ENCODE measurements at regions not wholly inside any gene's neighbourhood (a gene's known extent, or its start where the extent isn't known, plus 50 kb on each side); places are given as distances from the start of the nearest gene placed in this dataset.

- Histone ChIP-seq H3K27me3 (ENCODE audit: control insufficient read depth, insufficient read depth, low read length) (no peaks in the 10 kb centered on the region), H3K4me3 (ENCODE audit: low read depth, low read length) (no peak overlapping the region), H3K36me3 (ENCODE audit: control insufficient read depth, insufficient read depth, low read length) (no peaks in the 10 kb centered on the region)
- DNase-seq (ENCODE audit: low read depth), result no peak
- TF ChIP-seq CTCF (IDR thresholded peaks at IDR 0.05; ENCODE audit: insufficient read depth, low read length, poor library complexity, severe bottlenecking), result no peak
These were observed 133.3 kb upstream of the SLC44A3 start for GRCh38 chr1:94686882-94687281.

- TF ChIP-seq CTCF (IDR thresholded peaks at IDR 0.05; ENCODE audit: insufficient read depth, low read length, poor library complexity, severe bottlenecking), result no peak
- H3K4me3 ChIP-seq (ENCODE audit: low read depth, low read length), result no peak overlapping the region
- no peaks in the 10 kb centered on the region for H3K27me3 ChIP-seq (ENCODE audit: control insufficient read depth, insufficient read depth, low read length)
- H3K36me3 ChIP-seq (ENCODE audit: control insufficient read depth, insufficient read depth, low read length), result no peaks in the 10 kb centered on the region
- no peak for DNase-seq (ENCODE audit: low read depth)
These were observed 135.4 kb upstream of the SLC44A3 start for GRCh38 chr1:94684690-94685250.

- DNase-seq (ENCODE audit: low read depth), result no peak
- Histone ChIP-seq H3K36me3 (ENCODE audit: control insufficient read depth, insufficient read depth, low read length) (no peaks in the 10 kb centered on the region), H3K27me3 (ENCODE audit: control insufficient read depth, insufficient read depth, low read length) (no peaks in the 10 kb centered on the region), H3K4me3 (ENCODE audit: low read depth, low read length) (no peak overlapping the region)
- TF ChIP-seq CTCF (IDR thresholded peaks at IDR 0.05; ENCODE audit: insufficient read depth, low read length, poor library complexity, severe bottlenecking), result no peak
These were observed 136.3 kb upstream of the SLC44A3 start for GRCh38 chr1:94683886-94684285.

- no peak for DNase-seq (ENCODE audit: low read depth)
- H3K27me3 ChIP-seq (ENCODE audit: control insufficient read depth, insufficient read depth, low read length), result no peaks in the 10 kb centered on the region
- no peak overlapping the region for H3K4me3 ChIP-seq (ENCODE audit: low read depth, low read length)
- H3K36me3 ChIP-seq (ENCODE audit: control insufficient read depth, insufficient read depth, low read length), result no peaks in the 10 kb centered on the region
- TF ChIP-seq CTCF (IDR thresholded peaks at IDR 0.05; ENCODE audit: insufficient read depth, low read length, poor library complexity, severe bottlenecking), result no peak
These were observed 138.4 kb upstream of the F3 start for GRCh38 chr1:94680039-94680377.

- H3K4me3 ChIP-seq (ENCODE audit: low read depth, low read length), result no peak overlapping the region
- TF ChIP-seq CTCF (IDR thresholded peaks at IDR 0.05; ENCODE audit: insufficient read depth, low read length, poor library complexity, severe bottlenecking), result no peak
These were observed 137.9 kb upstream of the F3 start for GRCh38 chr1:94679332-94680038.

More at GRCh38 chr1:94679332-94680038, 137.9 kb upstream of the F3 start:
- no peaks in the 10 kb centered on the region for H3K27me3 ChIP-seq (ENCODE audit: control insufficient read depth, insufficient read depth, low read length)
- DNase-seq (ENCODE audit: low read depth), result no peak
- H3K36me3 ChIP-seq (ENCODE audit: control insufficient read depth, insufficient read depth, low read length), result no peaks in the 10 kb centered on the region

Data from kidney epithelial cell (primary cell).